Lung microvascular endothelial cell (primary cell): ENCODE measurements at regions not wholly inside any gene's neighbourhood (a gene's known extent, or its start where the extent isn't known, plus 50 kb on each side); places are given as distances from the start of the nearest gene placed in this dataset.

Source experiments
- DNase-seq, 2 donors: peaks; one replicate each; pipeline versions ENCODE4 v3.0.0 to v3.0.0-alpha.2; 2010; ENCODE audit warnings: low read depth in 2 of 2

- DNase-seq: no peak
These were observed 302.7 kb downstream of the CYP26B1 start for GRCh38 chr2:71844967-71845366.

GRCh38 chr2:71843391-71843850, 304.2 kb downstream of the CYP26B1 start:
- peak in 1 of 2 donors; percentile 84 for DNase-seq

- DNase-seq: no peak
These were observed 304.9 kb downstream of the CYP26B1 start for GRCh38 chr2:71842744-71843143.

- DNase-seq: no peak
These were observed 307.8 kb downstream of the CYP26B1 start for GRCh38 chr2:71839826-71840225.

GRCh38 chr2:71834796-71835195, 312.9 kb downstream of the CYP26B1 start:
- no peak for DNase-seq

GRCh38 chr2:71833855-71834560, 313.7 kb downstream of the CYP26B1 start:
- no peak for DNase-seq

GRCh38 chr2:71833272-71833671, 314.4 kb downstream of the CYP26B1 start:
- no peak for DNase-seq

- DNase-seq: no peak
These were observed 314.8 kb downstream of the CYP26B1 start for GRCh38 chr2:71832844-71833243.

- no peak for DNase-seq
These were observed 315.3 kb downstream of the CYP26B1 start for GRCh38 chr2:71832388-71832787.

- peak; percentile 10 to 42 for DNase-seq
These were observed 316.5 kb downstream of the CYP26B1 start for GRCh38 chr2:71831193-71831577.

GRCh38 chr2:71830497-71831192, 317.0 kb downstream of the CYP26B1 start:
- no peak for DNase-seq

GRCh38 chr2:71829008-71829407, 318.7 kb downstream of the CYP26B1 start:
- no peak for DNase-seq

GRCh38 chr2:71827973-71828372, 319.7 kb downstream of the CYP26B1 start:
- no peak for DNase-seq

- no peak for DNase-seq
These were observed 320.1 kb downstream of the CYP26B1 start for GRCh38 chr2:71827524-71827901.

GRCh38 chr2:71826826-71827523, 320.7 kb downstream of the CYP26B1 start:
- DNase-seq: no peak

- no peak for DNase-seq
These were observed 321.4 kb downstream of the CYP26B1 start for GRCh38 chr2:71826299-71826698.

GRCh38 chr2:71824436-71824835, 323.2 kb downstream of the CYP26B1 start:
- DNase-seq: no peak

GRCh38 chr2:71823526-71823925, 324.1 kb downstream of the CYP26B1 start:
- no peak for DNase-seq

GRCh38 chr2:71822463-71822862, 325.2 kb downstream of the CYP26B1 start:
- DNase-seq: no peak

- DNase-seq: no peak
These were observed 325.8 kb downstream of the CYP26B1 start for GRCh38 chr2:71821856-71822255.

- no peak for DNase-seq
These were observed 330.8 kb downstream of the CYP26B1 start for GRCh38 chr2:71816815-71817214.

GRCh38 chr2:71815701-71816474, 331.8 kb downstream of the CYP26B1 start:
- DNase-seq: no peak
